ENCODE measurements at regions not wholly inside any gene's neighbourhood (a gene's known extent, or its start where the extent isn't known, plus 50 kb on each side); places are given as distances from the start of the nearest gene placed in this dataset.

GRCh38 chr4:73682508-73682907 is 57.9 kb upstream of the CXCL8 start:
- DNase-seq, result no peak
- Histone ChIP-seq H3K9me3 (replicated peaks in 1 of 3) (no peaks in the 10 kb centered on the region), H3K4me3 (no peak overlapping the region), H3K27me3 (no peaks in the 10 kb centered on the region), H3K27ac (no peak overlapping the region), H3K4me1 (replicated peaks in 1 of 2) (peaks cover 0 to 16% of the 10 kb centered on the region in 2 donors), H3K36me3 (replicated peaks in 1 of 2) (no peaks in the 10 kb centered on the region)
- TF ChIP-seq CTCF (IDR thresholded peaks at IDR 0.05) (no peak), POLR2A (IDR thresholded peaks at IDR 0.05) (no peak)
- WGBS, 4 donors, result 90 to 96% (median 95%) methylated on average over 1 of the region's 1 CpG
- intact Hi-C loops (cut with DNase I), result no loop called here

- intact Hi-C loops (cut with DNase I), result no loop called here
- H3K4me3 ChIP-seq, result no peak overlapping the region
- no peak overlapping the region for H3K27ac ChIP-seq
- H3K4me1 ChIP-seq (replicated peaks in 1 of 2), result peaks cover 0 to 16% of the 10 kb centered on the region in 2 donors
- H3K9me3 ChIP-seq (replicated peaks in 1 of 3), result no peaks in the 10 kb centered on the region
- no peaks in the 10 kb centered on the region for H3K36me3 ChIP-seq (replicated peaks in 1 of 2)
- H3K27me3 ChIP-seq, result no peaks in the 10 kb centered on the region
- no peak for DNase-seq
- 90 to 91% (median 91%) methylated on average over 4 of the region's 4 CpGs for WGBS, 4 donors
- TF ChIP-seq CTCF (IDR thresholded peaks at IDR 0.05) (no peak), POLR2A (IDR thresholded peaks at IDR 0.05) (no peak)
These were observed 57.3 kb upstream of the CXCL8 start for GRCh38 chr4:73683033-73683432.

- WGBS, 4 donors, result 44 to 66% (median 64%) methylated on average over 1 of the region's 1 CpG
These were observed 56.9 kb upstream of the CXCL8 start for GRCh38 chr4:73683456-73683855.

GRCh38 chr4:73684097-73684496 is 56.3 kb upstream of the CXCL8 start:
- Histone ChIP-seq H3K4me1 (replicated peaks in 1 of 2) (peaks cover 0 to 16% of the 10 kb centered on the region in 2 donors), H3K9me3 (replicated peaks in 1 of 3) (no peaks in the 10 kb centered on the region), H3K27ac (no peak overlapping the region), H3K36me3 (replicated peaks in 1 of 2) (no peaks in the 10 kb centered on the region), H3K27me3 (no peaks in the 10 kb centered on the region), H3K4me3 (no peak overlapping the region)
- intact Hi-C loops (cut with DNase I), result no loop called here
- TF ChIP-seq POLR2A (IDR thresholded peaks at IDR 0.05) (no peak), CTCF (IDR thresholded peaks at IDR 0.05) (no peak)
- 0% methylated on average over 1 of the region's 1 CpG for WGBS, 4 donors
- no peak for DNase-seq

More at GRCh38 chr4:73683456-73683855, 56.9 kb upstream of the CXCL8 start:
- peaks cover 0 to 16% of the 10 kb centered on the region in 2 donors for H3K4me1 ChIP-seq (replicated peaks in 1 of 2)
- H3K9me3 ChIP-seq (replicated peaks in 1 of 3), result no peaks in the 10 kb centered on the region
- intact Hi-C loops (cut with DNase I), result no loop called here
- no peaks in the 10 kb centered on the region for H3K27me3 ChIP-seq
- no peak overlapping the region for H3K4me3 ChIP-seq
- H3K36me3 ChIP-seq (replicated peaks in 1 of 2), result no peaks in the 10 kb centered on the region
- TF ChIP-seq POLR2A (IDR thresholded peaks at IDR 0.05), result no peak
- TF ChIP-seq CTCF (IDR thresholded peaks at IDR 0.05), result no peak
- DNase-seq, result no peak
- no peak overlapping the region for H3K27ac ChIP-seq
